Vagina (tissue), 2 donors: ENCODE measurements at regions not wholly inside any gene's neighbourhood (a gene's known extent, or its start where the extent isn't known, plus 50 kb on each side); places are given as distances from the start of the nearest gene placed in this dataset.

Source experiments
- POLR2A ChIP-seq, 2 donors: fragments of 450-650 bp; IDR thresholded peaks; one replicate each; pipeline ENCODE4 v1.6.1; 2017; ENCODE audit warnings: antibody characterized with exemption in 2 of 2, mild to moderate bottlenecking in 2 of 2, moderate library complexity in 2 of 2
- POLR2AphosphoS5 ChIP-seq, 2 donors: sonication (generic); formaldehyde crosslinking; IDR thresholded peaks; one replicate each; pipeline ENCODE4 v1.9.0; 2017; ENCODE audit warnings: antibody characterized with exemption in 2 of 2, mild to moderate bottlenecking in 2 of 2, low read depth in 1 of 2; ENCODE audit not compliant: insufficient read depth in 1 of 2
- TF ChIP-seq, protein P1 (sequence below), 3 experiments: fragments of 450-650 bp in 2 of 3; fragments of 200-600 bp in 1 of 3; sonication (generic) in 1 of 3; IDR thresholded peaks; one replicate each; pipeline ENCODE4 v1.5.1; 2017 to 2019; ENCODE audit warnings: antibody characterized with exemption in 3 of 3, mild to moderate bottlenecking in 2 of 3, moderate library complexity in 2 of 3

DNA sequence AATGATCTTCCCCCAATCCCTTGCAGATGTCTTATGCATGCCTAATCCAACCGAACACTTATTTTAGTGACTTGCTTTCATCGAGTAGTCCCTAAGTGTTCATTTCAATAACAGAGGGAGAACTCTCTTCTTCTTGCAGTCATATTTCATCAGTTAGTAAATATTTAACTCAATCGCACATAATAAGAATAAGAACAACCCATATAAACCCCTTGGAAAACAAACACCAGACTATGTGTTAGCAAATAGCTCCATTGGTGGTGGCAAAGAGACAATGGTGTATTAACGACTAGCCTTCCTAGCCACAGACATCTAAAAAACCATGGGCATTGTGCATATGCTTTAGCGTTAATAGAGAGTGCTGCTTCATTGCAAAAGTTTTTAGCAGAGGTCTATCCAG lies 725.8 kb downstream of the BCL11A start:
- TF ChIP-seq, protein P1, sequence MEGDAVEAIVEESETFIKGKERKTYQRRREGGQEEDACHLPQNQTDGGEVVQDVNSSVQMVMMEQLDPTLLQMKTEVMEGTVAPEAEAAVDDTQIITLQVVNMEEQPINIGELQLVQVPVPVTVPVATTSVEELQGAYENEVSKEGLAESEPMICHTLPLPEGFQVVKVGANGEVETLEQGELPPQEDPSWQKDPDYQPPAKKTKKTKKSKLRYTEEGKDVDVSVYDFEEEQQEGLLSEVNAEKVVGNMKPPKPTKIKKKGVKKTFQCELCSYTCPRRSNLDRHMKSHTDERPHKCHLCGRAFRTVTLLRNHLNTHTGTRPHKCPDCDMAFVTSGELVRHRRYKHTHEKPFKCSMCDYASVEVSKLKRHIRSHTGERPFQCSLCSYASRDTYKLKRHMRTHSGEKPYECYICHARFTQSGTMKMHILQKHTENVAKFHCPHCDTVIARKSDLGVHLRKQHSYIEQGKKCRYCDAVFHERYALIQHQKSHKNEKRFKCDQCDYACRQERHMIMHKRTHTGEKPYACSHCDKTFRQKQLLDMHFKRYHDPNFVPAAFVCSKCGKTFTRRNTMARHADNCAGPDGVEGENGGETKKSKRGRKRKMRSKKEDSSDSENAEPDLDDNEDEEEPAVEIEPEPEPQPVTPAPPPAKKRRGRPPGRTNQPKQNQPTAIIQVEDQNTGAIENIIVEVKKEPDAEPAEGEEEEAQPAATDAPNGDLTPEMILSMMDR (IDR thresholded peaks at IDR 0.05): no peak
- TF ChIP-seq POLR2AphosphoS5 (IDR thresholded peaks at IDR 0.05; ENCODE audit: insufficient read depth in 1 of 2, low read depth in 1 of 2) (no peak), POLR2A (IDR thresholded peaks at IDR 0.05) (no peak)
